ENCODE measurements at regions not wholly inside any gene's neighbourhood (a gene's known extent, or its start where the extent isn't known, plus 50 kb on each side); places are given as distances from the start of the nearest gene placed in this dataset.
"Not testable (repeated sequence)": the region's sequence is repeated elsewhere in the genome, so short reads cannot be mapped to it uniquely, and the experiment has no call there.

- no peak for FAIRE-seq
Observed at GRCh38 chr14:47961634-47962033, 286.2 kb upstream of the MDGA2 start.

DNA sequence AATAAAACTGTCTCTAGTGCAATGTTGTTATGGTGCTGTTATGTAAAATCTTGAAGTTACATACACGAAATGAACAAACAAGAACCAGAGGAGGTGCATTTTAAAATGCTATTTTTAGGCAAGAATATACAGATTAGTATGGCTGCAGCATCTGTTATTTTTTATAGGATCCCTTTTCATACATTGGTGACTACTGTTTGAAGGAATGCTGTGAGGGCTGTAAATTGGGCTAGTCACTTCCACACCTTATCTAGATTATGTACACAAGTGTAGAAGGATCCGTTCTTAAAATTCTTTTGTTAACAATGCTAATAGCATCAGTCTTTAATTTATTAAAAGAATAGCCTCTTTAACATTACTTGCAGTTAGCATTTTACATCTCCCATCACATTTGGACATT lies 284.3 kb upstream of the MDGA2 start:
- FAIRE-seq, result no peak

DNA sequence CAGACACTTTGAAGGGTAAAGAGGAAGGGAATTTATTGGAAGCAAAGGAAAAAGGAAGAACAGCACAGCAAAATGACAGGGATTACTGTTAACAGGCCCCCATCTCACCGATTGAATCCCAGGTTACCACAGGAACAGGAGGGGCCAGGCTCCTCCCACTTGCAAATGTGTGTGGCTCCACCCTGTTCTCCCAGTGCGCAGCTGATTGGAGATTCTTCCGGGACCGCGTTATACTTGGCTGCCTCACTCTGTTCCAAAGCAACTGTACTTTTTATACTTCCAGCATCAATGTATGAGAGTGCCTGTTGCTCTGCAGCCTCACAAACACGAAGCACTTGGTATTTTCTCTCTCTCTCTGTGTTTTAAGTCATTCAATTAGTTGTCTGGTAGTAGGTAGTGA lies 273.6 kb upstream of the MDGA2 start:
- no peak for FAIRE-seq

DNA sequence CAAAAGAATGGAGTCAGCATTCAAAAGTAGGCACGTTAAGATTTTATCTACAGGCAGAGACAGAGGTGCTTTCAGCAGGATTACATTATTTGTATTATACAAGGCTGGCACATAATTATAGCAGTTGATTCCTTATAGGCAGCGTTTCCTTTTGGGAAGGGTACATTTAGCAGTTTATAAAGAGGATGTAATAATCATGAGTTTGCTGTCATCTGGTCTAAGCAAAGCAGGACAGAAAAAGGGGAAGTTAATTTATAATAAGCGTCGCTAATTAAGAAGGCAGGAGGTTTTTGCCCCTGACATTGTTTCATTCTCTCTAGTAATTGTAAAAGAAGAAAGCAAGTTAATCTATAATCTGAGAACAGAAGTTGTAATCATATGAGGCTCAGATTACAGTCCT lies 259.9 kb upstream of the MDGA2 start:
- no peak for FAIRE-seq

DNA sequence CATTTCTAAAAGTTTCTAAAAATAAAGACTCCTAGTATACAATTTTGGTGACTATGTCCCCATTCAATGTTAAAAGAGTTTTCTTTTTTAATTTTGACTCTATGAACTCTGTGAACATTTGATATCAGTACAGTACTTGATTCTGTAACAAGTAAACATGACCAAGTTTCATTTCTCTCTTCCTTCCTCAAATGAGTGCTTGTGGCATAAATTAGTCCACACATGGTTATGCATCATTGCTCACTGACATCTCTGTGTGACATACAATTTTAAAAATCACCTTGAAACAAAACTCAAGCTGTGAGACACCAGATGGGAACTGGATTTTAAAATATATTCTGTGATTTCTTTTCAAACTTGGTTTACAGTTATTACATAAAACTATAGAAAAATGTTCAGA lies 253.9 kb upstream of the MDGA2 start:
- no peak for FAIRE-seq

- FAIRE-seq, result peak; percentile 65
Observed at GRCh38 chr14:47921133-47921532, 245.7 kb upstream of the MDGA2 start.

DNA sequence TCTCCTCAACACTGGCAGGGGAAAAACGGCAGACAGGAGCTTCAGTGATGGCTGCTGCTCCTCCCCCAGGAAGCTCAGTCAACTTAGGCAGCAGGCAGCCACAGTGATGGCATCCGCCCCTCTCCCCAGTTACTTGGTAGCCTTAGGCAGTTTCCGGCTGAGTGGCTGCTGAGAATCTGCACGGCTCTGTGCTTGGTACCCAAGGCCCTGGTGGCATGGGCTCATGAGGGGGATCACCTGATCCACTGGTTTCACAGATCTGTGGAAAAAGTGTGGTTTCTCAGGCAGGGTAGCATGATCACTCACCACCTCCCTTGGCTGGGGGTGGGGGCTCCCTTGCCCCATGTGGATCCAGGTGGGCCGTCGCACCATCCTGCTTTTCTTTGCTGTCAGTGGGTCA lies 244.6 kb upstream of the MDGA2 start:
- FAIRE-seq, result no peak

DNA sequence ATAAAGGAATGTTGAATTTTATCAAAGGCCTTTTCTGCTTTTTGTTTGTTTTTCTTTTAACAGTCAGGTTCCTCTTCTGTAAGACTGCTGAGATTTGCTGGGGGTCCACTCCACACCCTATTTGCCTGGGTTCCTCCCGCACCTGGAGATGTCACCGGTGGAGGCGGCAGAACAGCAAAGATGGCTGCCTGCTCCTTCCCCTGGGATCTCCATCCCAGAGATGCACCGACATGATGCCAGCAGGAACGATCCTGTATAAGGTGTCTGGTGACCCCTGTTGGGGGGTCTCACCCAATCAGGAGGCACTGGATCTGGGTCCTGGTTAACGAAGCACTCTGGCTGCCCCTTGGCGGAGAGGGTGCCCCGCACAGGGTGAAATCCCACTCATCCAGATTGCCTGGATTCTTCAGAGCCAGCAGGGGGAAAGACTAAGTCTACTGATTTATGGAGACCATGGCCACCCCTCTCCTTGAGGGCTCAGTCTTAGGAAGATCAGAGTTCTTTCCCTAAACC lies 244.0 kb upstream of the MDGA2 start:
- no peak for FAIRE-seq

DNA sequence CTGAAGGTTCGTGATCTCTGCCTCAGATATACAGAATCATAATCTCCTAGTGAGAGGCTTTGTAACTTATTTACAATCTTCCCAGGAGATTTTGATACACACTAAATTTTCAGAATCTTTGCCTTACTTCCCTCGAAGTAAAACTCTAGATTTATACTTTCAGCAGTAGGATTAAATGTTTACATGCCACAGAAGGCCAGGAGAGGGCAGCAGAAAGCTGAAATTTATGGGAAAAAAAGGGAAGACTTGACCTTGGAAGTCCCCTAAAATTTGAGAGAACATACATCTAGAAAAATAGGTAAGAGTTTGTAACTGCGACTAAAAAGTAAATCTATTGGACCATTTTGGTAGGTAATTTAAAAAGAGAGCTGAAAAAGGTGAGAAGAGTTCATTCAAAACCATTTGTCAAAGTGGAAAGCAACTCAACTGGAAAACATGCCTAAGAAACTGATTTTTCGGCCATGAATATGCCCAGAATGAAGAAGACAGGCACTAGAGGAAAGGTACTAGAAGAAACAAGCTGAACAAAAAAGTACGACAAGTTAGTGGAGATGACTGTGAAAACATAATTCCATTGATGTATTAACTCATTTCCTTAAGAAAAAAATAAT lies 242.0 kb upstream of the MDGA2 start:
- FAIRE-seq, result peak; percentile 43

GRCh38 chr14:47901141-47901540 lies 225.7 kb upstream of the MDGA2 start:
- FAIRE-seq, result not testable (repeated sequence)

GRCh38 chr14:47899685-47900084 lies 224.3 kb upstream of the MDGA2 start:
- FAIRE-seq, result peak; percentile 91

DNA sequence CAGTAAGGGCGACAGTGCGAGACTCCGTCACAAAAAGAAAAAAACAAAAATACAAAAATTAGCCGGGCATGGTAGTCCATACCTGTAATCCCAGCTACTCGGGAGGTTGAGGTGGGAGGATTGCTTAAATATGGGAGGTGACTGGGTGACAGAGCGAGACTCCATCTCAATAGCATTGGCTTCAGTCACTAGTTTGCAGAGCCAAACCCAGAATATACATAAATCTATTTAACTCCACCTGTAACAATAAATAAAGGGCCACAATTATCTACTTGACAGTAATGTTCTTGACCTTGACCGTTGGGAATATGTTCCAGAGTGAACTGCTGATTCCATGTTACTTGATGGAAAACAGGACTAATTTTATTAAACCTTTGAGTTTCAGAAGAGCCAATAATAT lies 198.9 kb upstream of the MDGA2 start:
- FAIRE-seq, result no peak

- no peak for FAIRE-seq
Observed at GRCh38 chr14:47872588-47872987, 197.2 kb upstream of the MDGA2 start.

DNA sequence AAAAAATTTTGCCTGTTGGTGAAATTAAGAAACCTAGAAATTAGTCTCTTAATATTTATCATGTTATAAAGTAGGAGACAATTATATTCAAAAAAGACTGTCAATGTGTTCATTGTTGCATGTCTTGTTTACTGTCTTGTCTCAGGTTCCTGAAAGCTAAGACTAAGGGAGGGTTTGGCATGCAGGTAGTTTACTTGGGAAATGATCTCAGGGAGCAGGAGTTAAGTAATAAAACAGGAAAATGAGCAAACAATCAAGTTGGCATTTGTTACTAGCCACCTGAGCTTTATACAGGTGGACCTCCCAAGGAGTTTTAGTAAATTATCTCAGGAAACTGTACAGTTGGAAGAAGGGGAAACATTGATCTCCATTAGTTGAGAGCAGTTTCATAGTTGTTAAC lies 188.0 kb upstream of the MDGA2 start:
- FAIRE-seq, result no peak

DNA sequence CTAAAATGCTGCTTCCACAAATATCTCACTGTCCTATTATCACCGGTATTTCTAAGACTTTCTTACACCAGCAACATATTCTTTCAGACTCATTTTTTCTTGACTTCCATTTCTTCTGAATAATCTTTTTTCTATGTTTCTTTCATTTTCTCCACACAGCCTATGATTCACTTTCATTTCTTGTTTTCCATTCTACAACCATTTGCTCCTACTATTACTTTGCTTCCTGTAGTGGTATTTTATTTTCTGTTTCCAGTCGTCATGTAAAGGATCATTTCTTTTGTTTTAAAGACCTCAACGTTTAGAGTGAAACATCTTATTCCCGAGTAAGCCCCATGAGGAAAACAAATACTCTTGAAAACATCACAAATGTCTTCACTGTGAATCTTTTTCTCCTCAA lies 182.2 kb upstream of the MDGA2 start:
- FAIRE-seq, result no peak

GRCh38 chr14:47852278-47852677 lies 176.9 kb upstream of the MDGA2 start:
- FAIRE-seq, result no peak

DNA sequence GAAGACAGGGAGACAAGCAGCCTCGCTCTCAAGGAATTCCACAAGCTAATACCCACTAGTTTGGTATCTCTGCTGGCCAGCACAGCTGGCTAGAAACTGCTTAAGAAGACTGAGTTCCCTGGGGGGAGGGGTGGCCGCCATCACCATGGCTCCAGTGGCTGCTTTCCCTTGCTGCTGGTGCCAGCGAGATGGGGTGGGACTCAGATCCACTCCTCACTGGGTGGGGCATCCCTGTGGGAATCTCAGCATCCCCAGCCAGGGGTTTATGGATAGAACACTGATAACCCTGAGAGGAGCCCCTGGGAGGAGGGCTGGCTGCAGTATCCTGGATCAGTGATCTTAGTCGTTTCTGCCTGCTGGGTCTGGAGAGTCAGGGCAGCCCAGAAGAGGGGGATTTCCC lies 170.6 kb upstream of the MDGA2 start:
- FAIRE-seq, result no peak

GRCh38 chr14:47843236-47843635 lies 167.8 kb upstream of the MDGA2 start:
- no peak for FAIRE-seq

- FAIRE-seq, result no peak
Observed at GRCh38 chr14:47833011-47833410, 157.6 kb upstream of the MDGA2 start.

- no peak for FAIRE-seq
Observed at GRCh38 chr14:47826809-47827208, 151.4 kb upstream of the MDGA2 start.

DNA sequence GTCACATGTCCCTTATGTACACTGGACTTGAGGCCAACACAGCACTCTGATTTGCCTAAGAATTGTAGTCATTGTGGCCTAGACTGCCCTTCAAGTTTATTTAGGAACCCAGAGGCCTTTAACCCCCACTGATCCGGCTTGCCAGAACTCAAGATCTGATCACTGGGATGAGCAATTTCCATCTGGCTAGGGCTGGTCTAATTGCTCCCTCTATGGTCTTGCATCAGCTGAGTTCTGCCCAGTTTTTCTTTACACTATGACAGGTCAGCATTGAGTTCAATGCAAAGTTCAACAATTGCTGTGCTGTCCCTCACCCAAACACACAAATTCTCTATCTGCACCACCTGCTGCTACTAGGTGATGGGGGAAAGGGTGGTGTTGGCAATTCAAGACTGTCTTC lies 146.9 kb upstream of the MDGA2 start:
- FAIRE-seq, result no peak

DNA sequence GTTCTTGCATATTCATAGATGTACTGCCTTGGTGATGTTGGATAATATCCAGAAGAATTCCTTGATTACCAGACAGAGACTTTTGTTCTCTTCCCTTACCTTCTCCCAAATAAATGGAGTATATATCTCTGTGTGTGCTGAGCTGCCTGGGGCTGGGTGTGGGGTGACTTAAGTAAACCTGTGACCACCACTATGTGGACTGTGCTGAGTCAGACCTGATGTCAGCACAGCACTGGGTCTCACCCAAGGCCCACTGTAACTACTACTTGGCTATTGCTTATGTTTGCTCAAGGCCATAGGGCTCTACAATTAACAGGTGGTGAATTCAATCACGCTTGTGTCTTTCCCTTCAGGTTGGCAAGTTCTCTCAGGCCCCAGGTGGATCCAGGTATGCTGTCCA lies 145.7 kb upstream of the MDGA2 start:
- no peak for FAIRE-seq

GRCh38 chr14:47790477-47790876 lies 115.1 kb upstream of the MDGA2 start:
- FAIRE-seq, result no peak

DNA sequence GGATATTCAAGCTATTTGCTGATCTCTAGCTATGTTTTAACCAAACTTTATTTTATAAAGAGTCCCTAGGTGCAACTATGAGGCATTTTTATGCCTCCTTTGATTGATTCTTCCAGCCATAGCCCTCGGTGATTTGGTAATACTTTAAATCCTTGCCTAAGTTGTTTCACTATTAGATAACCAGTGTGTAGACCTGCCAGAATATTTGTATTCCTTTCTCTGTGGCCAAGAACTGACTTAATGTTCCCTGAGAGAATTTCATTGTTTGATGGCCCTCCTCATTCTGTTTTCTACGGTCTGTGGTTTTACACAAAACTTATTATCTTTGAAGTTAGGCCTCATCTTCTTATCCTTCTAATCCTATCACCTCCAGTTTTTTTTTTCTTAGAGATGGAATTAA lies 109.7 kb upstream of the MDGA2 start:
- FAIRE-seq, result no peak

DNA sequence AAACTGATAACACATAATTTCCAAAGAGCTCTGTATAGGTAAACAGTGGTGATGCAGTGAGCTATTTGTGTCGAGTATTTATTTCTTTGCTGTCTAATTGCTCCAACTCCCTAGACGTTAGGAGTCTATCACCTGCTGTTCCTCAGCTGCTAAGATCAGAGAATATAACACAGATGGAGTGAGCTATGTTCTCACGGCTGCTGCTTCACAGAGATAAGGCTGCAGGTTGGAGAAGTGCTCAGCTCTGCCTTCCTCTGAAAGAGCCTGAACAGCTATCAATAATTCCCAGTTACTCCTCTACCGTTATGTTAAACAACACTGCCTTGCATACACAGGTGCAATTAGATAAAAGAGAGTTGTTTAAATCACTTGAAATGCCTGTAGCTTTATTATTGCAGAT lies 103.2 kb upstream of the MDGA2 start:
- no peak for FAIRE-seq

DNA sequence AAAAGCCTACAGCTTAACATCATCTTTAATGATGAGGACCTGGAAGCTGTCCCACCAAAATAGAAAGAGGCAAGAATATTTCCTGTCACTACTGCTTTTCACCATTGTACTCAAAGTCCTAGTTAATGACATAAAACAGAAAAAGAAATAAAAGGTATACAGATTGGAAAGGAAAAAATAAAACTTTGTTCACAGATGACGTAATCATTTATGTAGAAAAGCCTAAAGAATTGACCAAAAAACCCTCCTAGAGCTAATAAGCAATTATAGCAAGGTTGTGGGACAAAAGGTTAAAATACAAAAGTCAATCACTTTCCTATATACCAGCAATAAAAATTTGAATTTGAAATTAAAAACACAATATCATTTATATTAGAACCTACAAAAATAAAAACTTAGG lies 97.2 kb upstream of the MDGA2 start:
- no peak for FAIRE-seq
